A549 (cell line): ENCODE measurements at regions not wholly inside any gene's neighbourhood (a gene's known extent, or its start where the extent isn't known, plus 50 kb on each side); places are given as distances from the start of the nearest gene placed in this dataset.

Source experiments
- ATAC-seq, 2 experiments: fragments of 200-7000 bp in 1 of 2; fragments of >200 bp in 1 of 2; cut with Nextera tagmentation in 1 of 2; cut with Tn5 transposase in 1 of 2; 3 replicates each; pipeline versions ENCODE4 v1.8.0 to v1.9.1; 2018 to 2020; ENCODE audit warnings: mild to moderate bottlenecking in 1 of 2, moderate library complexity in 1 of 2
- CTCF ChIA-PET: fragments of 300-600 bp; sonication (Branson Sonifier 250); formaldehyde crosslinking; extraction: SDS; loops from one replicate; lab custom pipeline; 2021; ENCODE audit warnings: antibody characterized with exemption, inconsistent platforms; lab: Yijun Ruan, JAX
- POLR2A ChIA-PET: fragments of 350-600 bp; formaldehyde crosslinking; extraction: SDS; loops from one replicate; lab custom pipeline; 2021; ENCODE audit warnings: antibody characterized with exemption, inconsistent platforms; lab: Yijun Ruan, JAX
- DNase-seq, 2 experiments: peaks; one replicate each; pipeline versions ENCODE4 v3.0.0 to v3.0.0-alpha.2; 2011 to 2016; ENCODE audit warnings: low read depth in 1 of 2, low spot score in 1 of 2
- FAIRE-seq: peaks from 2 replicates; lab custom pipeline; 2011; peaks lifted over from hg19 to GRCh38; lab: Jason Lieb, UNC
- H3K27ac ChIP-seq, 2 experiments: fragments of >200 bp; sonication (Bioruptor Twin); formaldehyde crosslinking; 3 replicates each; pipeline ENCODE4 v1.5.1; 2016 to 2017
- H3K4me1 ChIP-seq: fragments of >200 bp; sonication (Bioruptor Twin); formaldehyde crosslinking; 3 replicates; pipeline ENCODE4 v1.6.1; 2016
- H3K4me2 ChIP-seq: fragments of >200 bp; sonication (Bioruptor Twin); formaldehyde crosslinking; 3 replicates; pipeline ENCODE4 v1.6.1; 2016
- H3K4me3 ChIP-seq: fragments of >200 bp; sonication (Bioruptor Twin); formaldehyde crosslinking; 3 replicates; pipeline ENCODE4 v1.5.1; 2016
- H3K9me3 ChIP-seq: fragments of >200 bp; sonication (Bioruptor Twin); formaldehyde crosslinking; 3 replicates; pipeline ENCODE4 v1.6.1; 2016
- ATOH8 ChIP-seq: fragments of 250-450 bp; sonication (Bioruptor Pico); IDR thresholded peaks from 2 replicates; pipeline ENCODE4 v1.5.0; 2020; ENCODE audit warnings: low read depth, mild to moderate bottlenecking, moderate library complexity
- CHD2 ChIP-seq: fragments of 150-350 bp; IDR thresholded peaks from 2 replicates; pipeline ENCODE4 v1.6.1; 2014; ENCODE audit warnings: low read length; ENCODE audit not compliant: partially characterized antibody
- ESRRA ChIP-seq: fragments of 150-350 bp; IDR thresholded peaks from 2 replicates; pipeline ENCODE4 v1.6.1; 2014; ENCODE audit warnings: mild to moderate bottlenecking, low read length, borderline replicate concordance
- FOXS1 ChIP-seq: fragments of 250-450 bp; sonication (Bioruptor Pico); IDR thresholded peaks from 2 replicates; pipeline ENCODE4 v1.5.0; 2020; ENCODE audit warnings: mild to moderate bottlenecking, moderate library complexity
- HES2 ChIP-seq: fragments of >200 bp; sonication (Bioruptor Twin); formaldehyde crosslinking; IDR thresholded peaks from 2 replicates; pipeline ENCODE4 v1.6.1; 2016
- HMGXB4 ChIP-seq: fragments of 250-450 bp; sonication (Bioruptor Pico); IDR thresholded peaks from 2 replicates; pipeline ENCODE4 v1.5.0; 2021; ENCODE audit warnings: mild to moderate bottlenecking, moderate library complexity, borderline replicate concordance
- HOXB13 ChIP-seq: fragments of 250-450 bp; sonication (Bioruptor Pico); IDR thresholded peaks from 2 replicates; pipeline ENCODE4 v1.5.0; 2020; ENCODE audit warnings: low read depth, mild to moderate bottlenecking, moderate library complexity
- JUN ChIP-seq, 2 experiments: fragments of >200 bp; sonication (Bioruptor Twin); formaldehyde crosslinking; IDR thresholded peaks; 2 replicates in 1 of 2; 3 replicates in 1 of 2; pipeline ENCODE4 v1.6.1; 2016 to 2017
- KDM1A ChIP-seq: fragments of 200-600 bp; sonication (generic); IDR thresholded peaks from 2 replicates; pipeline ENCODE4 v1.6.1; 2016; ENCODE audit warnings: low read depth, mild to moderate bottlenecking
- KDM5A ChIP-seq: fragments of 200-600 bp; sonication (generic); IDR thresholded peaks from 2 replicates; pipeline ENCODE4 v1.6.1; 2016; ENCODE audit warnings: antibody characterized with exemption, mild to moderate bottlenecking
- MAX ChIP-seq: IDR thresholded peaks from 2 replicates; pipeline ENCODE4 v1.6.1; 2012
- NPAS2 ChIP-seq: fragments of 250-450 bp; sonication (Bioruptor Pico); IDR thresholded peaks from 2 replicates; pipeline ENCODE4 v1.8.0; 2022; ENCODE audit warnings: mild to moderate bottlenecking, moderate library complexity, borderline replicate concordance
- NR3C1 ChIP-seq: fragments of >200 bp; sonication (Bioruptor Twin); formaldehyde crosslinking; IDR thresholded peaks from 3 replicates; pipeline ENCODE4 v1.6.1; 2017
- RAD21 ChIP-seq, 2 experiments: fragments of >200 bp in 1 of 2; sonication (Bioruptor Twin) in 1 of 2; formaldehyde crosslinking in 1 of 2; IDR thresholded peaks in 1 of 2; conservative IDR thresholded peaks in 1 of 2; 2 replicates in 1 of 2; 3 replicates in 1 of 2; pipeline ENCODE4 v1.6.1; 2012 to 2018; ENCODE audit warnings: inconsistent platforms in 1 of 2
- RARB ChIP-seq: fragments of 250-450 bp; sonication (Bioruptor Pico); IDR thresholded peaks from 2 replicates; pipeline ENCODE4 v1.8.0; 2021; ENCODE audit warnings: mild to moderate bottlenecking, moderate library complexity
- TP53 ChIP-seq: fragments of 250-450 bp; sonication (Bioruptor Pico); IDR thresholded peaks from 2 replicates; pipeline ENCODE4 v1.5.0; 2021; ENCODE audit warnings: mild to moderate bottlenecking, moderate library complexity
- USF2 ChIP-seq: fragments of 450-650 bp; IDR thresholded peaks from 2 replicates; pipeline ENCODE4 v1.6.1; 2014; ENCODE audit warnings: antibody characterized with exemption
- ZNF302 ChIP-seq: fragments of 250-450 bp; sonication (Bioruptor Pico); IDR thresholded peaks from 2 replicates; pipeline ENCODE4 v1.9.0; 2021; ENCODE audit warnings: inconsistent platforms, mild to moderate bottlenecking, moderate library complexity
- ZSCAN20 ChIP-seq: fragments of 250-450 bp; sonication (Bioruptor Pico); IDR thresholded peaks from 2 replicates; pipeline ENCODE4 v1.8.0; 2022; ENCODE audit warnings: mild to moderate bottlenecking, moderate library complexity
- WGBS: methylation state at CpG from one replicate; pipeline ENCODE4 v1.1.6; 2017; ENCODE audit errors: missing lambda C conversion rate; 5-methylcytosine and 5-hydroxymethylcytosine counted together

GRCh38 chr5:37896159-37896558 is 56.3 kb upstream of the GDNF start:
- no peak overlapping the region for H3K27ac ChIP-seq
- H3K4me1 ChIP-seq, result no peaks in the 10 kb centered on the region
- ChIA-PET CTCF (interaction anchor here (0.7 to 1.6 kb wide), 2 partner anchors 12 to 17 kb away, joined by 3 to 4 read pairs; no protein-coding TSS in a partner anchor), POLR2A (no interaction called here)
- H3K9me3 ChIP-seq, result no peaks in the 10 kb centered on the region
- no peak overlapping the region for H3K4me2 ChIP-seq
- 48% methylated on average over 4 of the region's 4 CpGs for WGBS
- ATAC-seq, result no peak
- FAIRE-seq, result no peak
- TF ChIP-seq CHD2, result no peak
- no peak for TF ChIP-seq USF2
- TF ChIP-seq NR3C1, result no peak
- no peak for TF ChIP-seq RARB (CRISPR knock-in tag)
- no peak for TF ChIP-seq MAX
- TF ChIP-seq HMGXB4, result no peak
- TF ChIP-seq ESRRA, result no peak
- no peak for TF ChIP-seq HOXB13 (CRISPR knock-in tag)
- DNase-seq, result no peak
- no peak overlapping the region for H3K4me3 ChIP-seq

- ATAC-seq, result no peak
- CTCF ChIA-PET, result no interaction called here
- TF ChIP-seq JUN (IDR thresholded peaks at IDR 0.05) (no peak), RAD21 (conservative IDR thresholded peaks at IDR 0.05 in 1 of 2, IDR thresholded peaks at IDR 0.05 in 1 of 2) (no peak)
These were observed 53.7 kb upstream of the GDNF start for GRCh38 chr5:37893434-37894134.

GRCh38 chr5:37892586-37892985 is 52.7 kb upstream of the GDNF start:
- no peak overlapping the region for H3K4me3 ChIP-seq
- H3K9me3 ChIP-seq, result no peaks in the 10 kb centered on the region
- no peak for DNase-seq
- no peak overlapping the region for H3K27ac ChIP-seq
- no peak for TF ChIP-seq NPAS2 (CRISPR knock-in tag)
- TF ChIP-seq MAX, result no peak
- TF ChIP-seq ZNF302 (CRISPR knock-in tag), result no peak
- no peak for TF ChIP-seq TP53
- TF ChIP-seq KDM1A, result no peak
- TF ChIP-seq FOXS1 (CRISPR knock-in tag), result no peak
- TF ChIP-seq RARB (CRISPR knock-in tag), result no peak
- no peak for TF ChIP-seq JUN (IDR thresholded peaks at IDR 0.05)
- TF ChIP-seq KDM5A, result no peak
- no peak for TF ChIP-seq HES2
- no peak for TF ChIP-seq ATOH8 (CRISPR knock-in tag)
- no peak for TF ChIP-seq ZSCAN20 (CRISPR knock-in tag)
- TF ChIP-seq, all 56 proteins: peak for 0
- Histone ChIP-seq H3K4me2 (no peak overlapping the region), H3K4me1 (no peaks in the 10 kb centered on the region)
- FAIRE-seq (no peak), ATAC-seq (no peak)
- WGBS, result 0% methylated on average over 1 of the region's 1 CpG
- POLR2A ChIA-PET, result no interaction called here
- CTCF ChIA-PET, result interaction anchor here (0.6 kb wide), 1 partner anchor 56 kb away, joined by 4 read pairs; no protein-coding TSS in a partner anchor

More at GRCh38 chr5:37893434-37894134, 53.7 kb upstream of the GDNF start:
- Histone ChIP-seq H3K4me1 (no peaks in the 10 kb centered on the region), H3K4me2 (no peak overlapping the region), H3K9me3 (no peaks in the 10 kb centered on the region), H3K27ac (no peak overlapping the region), H3K4me3 (no peak overlapping the region)
- no peak for FAIRE-seq
- 5% methylated on average over 3 of the region's 3 CpGs for WGBS
- POLR2A ChIA-PET, result no interaction called here
- DNase-seq, result no peak
